HG02588 (cell line): ENCODE measurements at regions not wholly inside any gene's neighbourhood (a gene's known extent, or its start where the extent isn't known, plus 50 kb on each side); places are given as distances from the start of the nearest gene placed in this dataset.
A peak's percentile ranks its signal among the peaks of the same experiment; 100 is the strongest.

Source experiments
- ATAC-seq: cut with Tn5 transposase; IDR thresholded peaks from one replicate; pipeline ENCODE4 v1.9.1; 2021; ENCODE audit warnings: mild to moderate bottlenecking, moderate library complexity; ENCODE audit not compliant: unreplicated experiment

DNA sequence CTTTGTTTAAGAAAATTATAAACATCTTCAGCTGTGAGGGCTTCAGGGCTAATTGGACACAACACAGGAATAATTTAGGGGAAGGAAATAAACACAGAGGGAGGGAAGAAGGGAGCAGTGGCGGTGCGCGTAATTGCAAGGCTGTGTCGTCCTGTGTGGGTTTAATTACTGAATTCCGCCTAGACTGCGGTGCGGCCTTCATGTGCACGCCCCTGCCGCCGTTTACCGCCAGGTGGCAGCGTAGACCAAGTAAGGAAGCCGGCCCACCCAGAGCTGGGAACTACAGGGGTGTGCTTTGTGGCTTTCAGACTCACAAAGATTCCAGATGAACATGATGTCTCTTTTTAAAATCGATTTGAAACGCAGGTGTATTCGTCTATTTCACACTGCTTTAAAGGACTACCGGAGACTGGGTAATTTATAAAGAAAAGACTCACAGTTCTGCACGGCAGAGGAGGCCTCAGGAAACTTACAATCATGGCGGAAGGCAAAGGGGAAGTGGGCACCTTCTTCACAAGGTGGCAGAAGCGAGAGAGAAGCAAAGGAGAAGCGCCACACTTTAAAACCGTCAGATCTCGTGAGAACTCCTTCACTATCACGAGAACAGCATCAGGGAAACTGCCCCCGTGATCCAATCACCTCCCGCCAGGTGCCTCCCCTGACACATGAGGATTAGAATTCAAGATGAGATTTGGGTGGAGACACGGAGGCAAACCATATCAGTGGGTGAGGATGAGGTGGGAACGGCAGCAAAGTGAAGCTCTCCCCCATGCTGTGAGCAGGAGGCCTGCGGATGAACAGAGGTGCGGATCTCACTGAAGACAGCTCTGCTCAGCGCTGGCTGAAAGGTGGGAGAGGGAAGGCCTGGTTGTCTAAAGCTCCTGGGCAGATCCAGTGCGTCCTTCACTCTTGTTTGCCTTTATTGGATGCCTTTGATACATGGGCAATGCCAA, 222.0 kb upstream of the PDE10A start:
- peak; percentile 86 for ATAC-seq

GRCh38 chr6:165883851-165884640, 221.0 kb upstream of the PDE10A start:
- no peak for ATAC-seq

- ATAC-seq, result no peak
Observed at GRCh38 chr6:165881806-165882205, 218.8 kb upstream of the PDE10A start.

DNA sequence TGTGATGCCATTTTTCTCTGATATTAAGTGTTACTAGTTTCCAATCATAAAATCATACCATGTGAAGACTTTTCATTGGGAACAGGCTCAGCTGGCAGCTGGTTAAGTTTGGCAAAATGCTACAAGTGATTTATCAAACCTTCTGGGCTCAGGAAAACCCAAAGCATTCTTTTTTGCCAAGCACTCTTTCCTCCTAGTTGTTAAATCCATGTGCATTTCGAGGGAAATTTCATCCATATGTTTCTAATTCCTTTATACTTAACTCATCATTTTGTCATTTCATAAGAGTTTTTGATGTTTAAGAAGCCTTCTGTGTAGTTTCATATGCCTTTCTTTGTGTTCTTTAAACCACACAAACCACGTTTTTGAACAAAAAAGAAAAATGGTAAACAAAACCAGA, 217.6 kb upstream of the PDE10A start:
- ATAC-seq, result no peak

DNA sequence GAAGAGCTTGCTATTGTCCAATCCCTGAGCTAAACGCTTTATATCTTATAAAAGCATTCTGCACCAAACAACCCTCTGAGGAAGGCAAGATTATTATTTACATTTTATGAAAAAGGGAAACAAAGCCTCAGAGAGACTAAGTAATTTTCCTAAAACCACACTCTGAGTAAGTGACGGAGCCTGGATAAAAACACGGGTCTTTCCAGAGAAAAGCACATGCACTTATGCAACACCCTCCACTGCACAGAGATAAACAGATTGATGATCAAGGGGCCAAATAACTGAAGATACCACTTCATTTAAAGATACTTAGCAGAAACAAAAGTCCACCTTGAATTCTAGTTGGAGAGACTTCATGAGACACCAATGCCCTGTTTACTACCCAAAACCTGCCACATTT, 214.7 kb upstream of the PDE10A start:
- no peak for ATAC-seq

- ATAC-seq, result no peak
Observed at GRCh38 chr6:165877192-165877591, 214.2 kb upstream of the PDE10A start.

DNA sequence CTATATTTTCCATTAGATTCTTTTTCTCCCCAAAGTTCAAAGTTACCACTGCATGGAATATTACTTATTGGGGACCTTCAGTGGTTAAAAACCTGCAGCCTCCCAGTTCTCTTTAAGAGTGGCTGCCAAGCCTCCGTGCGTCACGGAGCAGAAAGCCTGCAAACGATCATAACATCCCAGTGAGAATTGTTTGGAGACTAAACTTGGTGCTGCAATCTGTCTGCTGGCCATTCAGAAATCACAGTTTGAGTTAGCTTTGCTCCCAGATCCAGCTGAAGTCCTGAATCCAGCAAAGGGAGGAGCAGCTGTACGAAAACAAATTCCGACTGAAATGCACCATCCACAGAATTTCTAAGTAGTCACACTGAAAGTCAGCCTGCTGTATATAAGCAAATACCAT, 213.5 kb upstream of the PDE10A start:
- no peak for ATAC-seq

DNA sequence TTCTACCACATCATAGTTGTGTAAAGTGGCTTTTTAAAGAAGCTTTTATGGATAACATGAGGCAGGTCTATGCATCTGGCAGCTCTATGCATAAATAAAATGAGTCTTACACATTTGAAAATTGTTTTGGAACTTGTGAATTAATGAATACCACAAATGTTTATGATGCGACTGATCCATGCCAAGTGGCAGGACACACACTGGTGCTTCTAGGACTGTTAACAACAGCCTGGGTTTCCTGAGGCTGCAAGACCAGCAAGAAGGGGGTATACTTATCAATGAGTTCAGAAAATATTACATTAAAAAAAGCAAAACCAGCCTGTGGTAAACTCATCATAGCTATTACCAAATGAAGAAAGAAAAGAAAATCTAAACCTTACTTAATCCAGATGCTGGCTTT, 212.9 kb upstream of the PDE10A start:
- ATAC-seq, result no peak

GRCh38 chr6:165873976-165874375, 210.9 kb upstream of the PDE10A start:
- no peak for ATAC-seq

- no peak for ATAC-seq
Observed at GRCh38 chr6:165872811-165873210, 209.8 kb upstream of the PDE10A start.

DNA sequence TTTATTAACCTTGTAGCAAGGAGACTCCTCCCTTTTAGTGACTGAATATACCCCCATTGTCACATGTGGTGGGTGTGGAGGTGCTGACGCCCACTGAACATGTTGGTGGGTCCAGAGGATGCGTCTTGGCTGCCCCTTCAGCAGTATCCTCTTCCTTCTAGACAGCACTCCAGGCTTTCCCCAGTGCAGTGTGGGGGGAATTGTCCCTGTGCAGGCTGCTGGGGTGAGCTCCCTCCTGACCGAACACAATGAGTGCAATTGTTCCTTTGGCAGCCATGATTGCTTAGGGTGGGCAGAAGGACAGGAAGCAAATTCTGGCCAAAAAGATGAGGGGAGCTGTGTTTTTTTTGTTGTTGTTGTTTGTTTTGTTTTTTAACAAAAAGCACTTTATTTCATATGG, 209.3 kb upstream of the PDE10A start:
- ATAC-seq, result no peak

DNA sequence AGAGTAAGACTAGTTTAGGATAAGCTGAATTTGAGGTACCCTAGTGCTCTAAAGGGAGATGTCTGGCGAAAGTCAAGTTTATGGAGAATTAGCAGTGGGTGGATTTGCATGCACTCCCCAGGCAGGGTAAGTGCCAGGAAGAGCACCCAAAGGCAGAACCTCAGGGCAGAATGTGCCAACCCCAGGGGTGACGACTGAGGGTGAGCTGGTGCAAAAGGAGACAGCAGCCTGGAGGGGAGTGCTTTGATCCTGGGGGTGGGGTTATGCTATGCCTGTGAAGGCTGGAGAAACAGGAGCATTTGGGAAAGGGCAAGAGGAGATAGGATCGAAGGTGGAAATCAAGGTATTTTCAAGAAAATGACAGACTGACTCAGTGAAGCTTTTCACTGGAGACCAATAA, 208.5 kb upstream of the PDE10A start:
- ATAC-seq, result no peak

DNA sequence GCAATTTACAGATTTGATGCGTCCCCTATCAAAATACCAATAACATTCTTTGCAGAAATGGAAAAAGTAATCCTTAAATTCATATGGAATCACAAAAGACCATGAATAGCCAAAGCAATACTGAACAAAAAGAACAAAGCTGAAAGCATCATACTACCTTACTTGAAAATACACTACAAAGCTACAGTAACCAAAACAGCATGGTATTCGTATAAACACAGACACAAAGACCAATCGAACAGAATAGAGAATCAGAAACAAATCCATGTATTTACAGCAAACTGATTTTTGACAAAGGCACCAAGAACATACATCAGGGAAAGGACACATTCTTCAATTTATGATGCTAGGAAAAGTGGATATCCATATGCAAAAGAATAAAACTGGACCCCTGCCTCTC, 206.5 kb upstream of the PDE10A start:
- no peak for ATAC-seq

DNA sequence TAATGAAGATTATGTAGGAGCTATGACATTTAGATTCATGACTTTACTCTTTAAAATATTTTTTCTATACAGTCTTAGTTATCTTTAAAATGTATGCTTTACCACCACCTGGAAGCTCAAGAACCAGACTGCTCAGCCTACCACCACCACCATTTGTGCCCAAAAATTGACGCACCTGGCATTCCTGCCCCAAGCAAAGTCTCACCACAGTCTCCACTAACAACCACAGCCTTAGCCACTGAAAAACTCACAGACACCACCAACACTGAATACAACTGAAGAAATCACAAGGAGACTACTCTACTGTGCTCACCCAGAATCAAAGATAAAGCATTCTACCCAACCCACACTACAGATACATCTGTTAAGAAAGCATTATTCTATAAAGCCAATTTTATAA, 201.9 kb upstream of the PDE10A start:
- ATAC-seq, result no peak

GRCh38 chr6:165864218-165864617, 201.2 kb upstream of the PDE10A start:
- no peak for ATAC-seq

- ATAC-seq, result no peak
Observed at GRCh38 chr6:165863801-165864200, 200.8 kb upstream of the PDE10A start.

DNA sequence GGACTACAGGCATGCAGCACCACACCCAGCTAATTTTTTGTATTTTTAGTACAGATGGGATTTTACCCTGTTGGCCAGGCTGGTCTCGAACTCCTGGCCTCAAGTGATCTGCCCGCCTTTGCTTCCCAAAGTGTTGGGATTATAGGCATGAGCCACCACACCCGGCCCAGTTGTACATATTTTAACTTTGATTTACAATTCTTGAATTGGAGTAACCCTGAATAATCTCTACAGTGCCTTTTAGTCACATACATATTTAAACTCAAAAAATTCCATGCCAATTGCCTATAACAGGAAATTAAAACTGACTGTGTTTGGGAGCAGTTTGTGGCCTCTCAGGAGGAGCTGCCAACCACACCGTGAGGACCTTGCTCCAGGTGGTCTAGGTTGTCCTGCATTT, 199.8 kb upstream of the PDE10A start:
- no peak for ATAC-seq

GRCh38 chr6:165861226-165861625, 198.2 kb upstream of the PDE10A start:
- no peak for ATAC-seq

GRCh38 chr6:165858586-165858985, 195.5 kb upstream of the PDE10A start:
- ATAC-seq, result no peak

DNA sequence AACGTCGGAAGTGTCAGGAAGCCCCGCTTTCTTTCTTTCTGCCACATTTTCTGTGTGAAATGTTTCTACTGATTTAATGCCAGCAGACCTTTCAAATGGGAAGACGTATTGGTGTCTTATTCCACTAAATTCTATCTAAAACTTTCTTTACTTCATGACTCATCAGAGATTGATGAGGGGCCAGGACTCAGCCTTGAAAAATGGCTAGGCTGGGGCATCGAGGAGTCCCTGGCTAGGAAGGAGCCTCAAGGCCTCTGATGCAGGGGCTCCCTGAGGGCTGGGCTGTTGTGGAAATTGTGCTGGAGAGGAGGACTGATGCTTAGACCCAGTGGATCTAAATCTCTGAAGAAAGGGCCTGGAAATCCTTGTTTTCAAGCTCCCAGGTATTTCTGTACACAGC, 192.8 kb upstream of the PDE10A start:
- no peak for ATAC-seq

DNA sequence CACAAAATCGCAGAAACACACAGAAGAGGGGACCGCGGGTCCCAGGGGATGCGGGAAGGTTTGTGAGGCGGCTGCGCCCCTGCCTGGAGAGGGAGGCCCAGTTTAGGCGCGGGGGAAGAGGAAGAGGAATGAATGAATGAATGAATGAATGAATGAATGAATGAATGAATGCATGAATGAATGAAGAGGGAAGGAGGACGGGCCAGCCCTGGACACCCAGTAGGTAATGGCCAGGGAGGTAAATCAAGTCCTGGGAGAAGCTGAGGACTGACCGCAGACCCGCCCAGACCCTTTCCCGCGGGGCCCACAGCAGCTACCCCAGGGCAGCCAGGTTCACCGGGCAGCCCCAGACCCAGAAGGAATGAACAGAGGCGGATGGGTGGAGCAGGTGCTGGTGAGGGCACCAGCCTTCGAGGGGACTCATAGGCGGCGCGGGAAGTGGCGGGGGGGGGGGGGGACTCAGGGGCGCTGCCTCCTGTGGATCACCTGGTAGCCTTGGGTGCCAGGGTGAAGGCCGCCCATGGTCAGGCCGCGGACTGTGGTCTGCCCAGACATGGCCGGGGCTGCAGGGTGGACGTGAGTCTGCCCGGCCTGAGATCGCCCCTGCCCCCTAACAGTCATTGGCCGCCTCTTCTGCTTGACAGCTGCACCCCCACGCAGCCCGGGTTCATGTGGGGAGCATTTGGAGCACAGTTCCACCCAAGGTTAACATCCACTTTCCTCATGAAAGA, 192.0 kb upstream of the PDE10A start:
- no peak for ATAC-seq
